ENCODE measurements at regions not wholly inside any gene's neighbourhood (a gene's known extent, or its start where the extent isn't known, plus 50 kb on each side); places are given as distances from the start of the nearest gene placed in this dataset.

- no peak overlapping the region for H3K4me3 ChIP-seq (ENCODE audit: low read length)
- H3K27me3 ChIP-seq (ENCODE audit: low read depth, low read length), result no peaks in the 10 kb centered on the region
- H3K79me2 ChIP-seq (ENCODE audit: low read length), result no peaks in the 10 kb centered on the region
- H3K9ac ChIP-seq (ENCODE audit: low read length), result no peak overlapping the region
- H3K4me1 ChIP-seq (ENCODE audit: low read length), result no peaks in the 10 kb centered on the region
- no peaks in the 10 kb centered on the region for H3K9me3 ChIP-seq (ENCODE audit: insufficient read depth, low read length)
- H3K27ac ChIP-seq (ENCODE audit: low read length), result no peak overlapping the region
- H3K4me2 ChIP-seq (ENCODE audit: low read length), result no peak overlapping the region
- TF ChIP-seq CTCF (IDR thresholded peaks at IDR 0.05; ENCODE audit: low read depth, low read length) (no peak), EZH2phosphoT487 (IDR thresholded peaks at IDR 0.05; ENCODE audit: low read depth) (no peak)
- no peaks in the 10 kb centered on the region for H3K36me3 ChIP-seq (replicated peaks; ENCODE audit: low read depth, low read length)
- H2AFZ ChIP-seq (ENCODE audit: low read depth, low read length), result no peak overlapping the region
- H4K20me1 ChIP-seq (ENCODE audit: insufficient read depth, low read length), result no peaks in the 10 kb centered on the region
These were observed 497.5 kb upstream of the PBX1 start for GRCh38 chr1:164061528-164061927.

GRCh38 chr1:164064501-164064900 is 494.5 kb upstream of the PBX1 start:
- Histone ChIP-seq H3K27ac (ENCODE audit: low read length) (no peak overlapping the region), H3K79me2 (ENCODE audit: low read length) (no peaks in the 10 kb centered on the region), H3K4me1 (ENCODE audit: low read length) (no peaks in the 10 kb centered on the region)

GRCh38 chr1:164071288-164071687 is 487.7 kb upstream of the PBX1 start:
- no peak overlapping the region for H3K4me3 ChIP-seq (ENCODE audit: low read length)
- H3K79me2 ChIP-seq (ENCODE audit: low read length), result no peaks in the 10 kb centered on the region
- no peak overlapping the region for H3K9ac ChIP-seq (ENCODE audit: low read length)
- no peaks in the 10 kb centered on the region for H4K20me1 ChIP-seq (ENCODE audit: insufficient read depth, low read length)
- TF ChIP-seq EZH2phosphoT487 (IDR thresholded peaks at IDR 0.05; ENCODE audit: low read depth), result no peak
- no peak for TF ChIP-seq CTCF (IDR thresholded peaks at IDR 0.05; ENCODE audit: low read depth, low read length)
- H3K9me3 ChIP-seq (ENCODE audit: insufficient read depth, low read length), result no peaks in the 10 kb centered on the region
- H3K4me1 ChIP-seq (ENCODE audit: low read length), result no peaks in the 10 kb centered on the region
- no peak overlapping the region for H2AFZ ChIP-seq (ENCODE audit: low read depth, low read length)
- no peak overlapping the region for H3K4me2 ChIP-seq (ENCODE audit: low read length)
- no peak overlapping the region for H3K27ac ChIP-seq (ENCODE audit: low read length)
- no peaks in the 10 kb centered on the region for H3K36me3 ChIP-seq (replicated peaks; ENCODE audit: low read depth, low read length)
- H3K27me3 ChIP-seq (ENCODE audit: low read depth, low read length), result no peaks in the 10 kb centered on the region

More at GRCh38 chr1:164064501-164064900, 494.5 kb upstream of the PBX1 start:
- no peak overlapping the region for H3K4me3 ChIP-seq (ENCODE audit: low read length)
- H3K9ac ChIP-seq (ENCODE audit: low read length), result no peak overlapping the region
- H4K20me1 ChIP-seq (ENCODE audit: insufficient read depth, low read length), result no peaks in the 10 kb centered on the region
- H3K27me3 ChIP-seq (ENCODE audit: low read depth, low read length), result no peaks in the 10 kb centered on the region
- H3K36me3 ChIP-seq (replicated peaks; ENCODE audit: low read depth, low read length), result no peaks in the 10 kb centered on the region
- H3K9me3 ChIP-seq (ENCODE audit: insufficient read depth, low read length), result no peaks in the 10 kb centered on the region
- TF ChIP-seq EZH2phosphoT487 (IDR thresholded peaks at IDR 0.05; ENCODE audit: low read depth), result no peak
- no peak for TF ChIP-seq CTCF (IDR thresholded peaks at IDR 0.05; ENCODE audit: low read depth, low read length)
- no peak overlapping the region for H3K4me2 ChIP-seq (ENCODE audit: low read length)
- H2AFZ ChIP-seq (ENCODE audit: low read depth, low read length), result no peak overlapping the region

GRCh38 chr1:164086832-164087231 is 472.2 kb upstream of the PBX1 start:
- Histone ChIP-seq H3K9me3 (ENCODE audit: insufficient read depth, low read length) (no peaks in the 10 kb centered on the region), H3K27me3 (ENCODE audit: low read depth, low read length) (no peaks in the 10 kb centered on the region), H4K20me1 (ENCODE audit: insufficient read depth, low read length) (no peaks in the 10 kb centered on the region), H3K4me3 (ENCODE audit: low read length) (no peak overlapping the region), H3K4me1 (ENCODE audit: low read length) (no peaks in the 10 kb centered on the region), H3K79me2 (ENCODE audit: low read length) (no peaks in the 10 kb centered on the region), H3K36me3 (replicated peaks; ENCODE audit: low read depth, low read length) (no peaks in the 10 kb centered on the region), H2AFZ (ENCODE audit: low read depth, low read length) (no peak overlapping the region), H3K4me2 (ENCODE audit: low read length) (no peak overlapping the region), H3K27ac (ENCODE audit: low read length) (no peak overlapping the region), H3K9ac (ENCODE audit: low read length) (no peak overlapping the region)
- TF ChIP-seq CTCF (IDR thresholded peaks at IDR 0.05; ENCODE audit: low read depth, low read length) (no peak), EZH2phosphoT487 (IDR thresholded peaks at IDR 0.05; ENCODE audit: low read depth) (no peak)
